T1000 (cell line): ENCODE measurements at regions not wholly inside any gene's neighbourhood (a gene's known extent, or its start where the extent isn't known, plus 50 kb on each side); places are given as distances from the start of the nearest gene placed in this dataset.
"Not testable (repeated sequence)": the region's sequence is repeated elsewhere in the genome, so short reads cannot be mapped to it uniquely, and the experiment has no call there.

Experiments used
- DNase-seq: peaks from one replicate; lab custom pipeline; 2025; ENCODE audit warnings: mixed read lengths; lab: John Stamatoyannopoulos, UW

- DNase-seq, result no peak
Measured at GRCh38 chr11:23563591-23563990, 703.3 kb upstream of the CCDC179 start.

GRCh38 chr11:23564370-23564769, 704.1 kb upstream of the CCDC179 start:
- no peak for DNase-seq

GRCh38 chr11:23569134-23569533, 708.9 kb upstream of the CCDC179 start:
- DNase-seq, result no peak

GRCh38 chr11:23569547-23569946, 709.3 kb upstream of the CCDC179 start:
- no peak for DNase-seq

- DNase-seq, result no peak
Measured at GRCh38 chr11:23570828-23571227, 710.6 kb upstream of the CCDC179 start.

- no peak for DNase-seq
Measured at GRCh38 chr11:23573429-23573828, 713.2 kb upstream of the CCDC179 start.

GRCh38 chr11:23574149-23574548, 713.9 kb upstream of the CCDC179 start:
- DNase-seq, result no peak

GRCh38 chr11:23577296-23577695, 717.0 kb upstream of the CCDC179 start:
- no peak for DNase-seq

GRCh38 chr11:23585416-23586104, 725.3 kb upstream of the CCDC179 start:
- no peak for DNase-seq

GRCh38 chr11:23586173-23586572, 725.9 kb upstream of the CCDC179 start:
- DNase-seq, result no peak

- no peak for DNase-seq
Measured at GRCh38 chr11:23590596-23591308, 730.5 kb upstream of the CCDC179 start.

GRCh38 chr11:23594755-23595154, 734.5 kb upstream of the CCDC179 start:
- DNase-seq, result no peak

- no peak for DNase-seq
Measured at GRCh38 chr11:23604966-23605365, 744.7 kb upstream of the CCDC179 start.

GRCh38 chr11:23606191-23606590, 745.9 kb upstream of the CCDC179 start:
- DNase-seq, result no peak

- DNase-seq, result no peak
Measured at GRCh38 chr11:23611726-23612125, 751.5 kb upstream of the CCDC179 start.

- no peak for DNase-seq
Measured at GRCh38 chr11:23620617-23621016, 760.3 kb upstream of the CCDC179 start.

- no peak for DNase-seq
Measured at GRCh38 chr11:23632293-23632692, 772.0 kb upstream of the CCDC179 start.

GRCh38 chr11:23644443-23644842, 784.2 kb upstream of the CCDC179 start:
- DNase-seq, result no peak

- DNase-seq, result not testable (repeated sequence)
Measured at GRCh38 chr11:23652336-23652735, 792.1 kb upstream of the CCDC179 start.

GRCh38 chr11:23653071-23653675, 792.9 kb upstream of the CCDC179 start:
- no peak for DNase-seq

- DNase-seq, result no peak
Measured at GRCh38 chr11:23668324-23668723, 808.0 kb upstream of the CCDC179 start.

GRCh38 chr11:23673366-23673765, 813.1 kb upstream of the CCDC179 start:
- no peak for DNase-seq

- DNase-seq, result no peak
Measured at GRCh38 chr11:23674866-23675265, 814.6 kb upstream of the CCDC179 start.
